Peyer's patch (tissue), 4 donors: ENCODE measurements at regions not wholly inside any gene's neighbourhood (a gene's known extent, or its start where the extent isn't known, plus 50 kb on each side); places are given as distances from the start of the nearest gene placed in this dataset.

Experiments
- POLR2A ChIP-seq, 2 donors: fragments of 450-650 bp; IDR thresholded peaks; one replicate each; pipeline ENCODE4 v1.5.1; 2017; ENCODE audit warnings: antibody characterized with exemption in 2 of 2, mild to moderate bottlenecking in 2 of 2, moderate library complexity in 2 of 2
- TF ChIP-seq, protein P1 (sequence below), 6 experiments: fragments of 450-650 bp in 4 of 6; fragments of 200-600 bp in 2 of 6; sonication (generic) in 1 of 6; IDR thresholded peaks; one replicate each; pipeline ENCODE4 v1.5.1; 2017 to 2019; ENCODE audit warnings: antibody characterized with exemption in 6 of 6, mild to moderate bottlenecking in 3 of 6, moderate library complexity in 1 of 6

GRCh38 chr12:4833524-4833923, 76.2 kb upstream of the KCNA1 start:
- TF ChIP-seq, protein P1, sequence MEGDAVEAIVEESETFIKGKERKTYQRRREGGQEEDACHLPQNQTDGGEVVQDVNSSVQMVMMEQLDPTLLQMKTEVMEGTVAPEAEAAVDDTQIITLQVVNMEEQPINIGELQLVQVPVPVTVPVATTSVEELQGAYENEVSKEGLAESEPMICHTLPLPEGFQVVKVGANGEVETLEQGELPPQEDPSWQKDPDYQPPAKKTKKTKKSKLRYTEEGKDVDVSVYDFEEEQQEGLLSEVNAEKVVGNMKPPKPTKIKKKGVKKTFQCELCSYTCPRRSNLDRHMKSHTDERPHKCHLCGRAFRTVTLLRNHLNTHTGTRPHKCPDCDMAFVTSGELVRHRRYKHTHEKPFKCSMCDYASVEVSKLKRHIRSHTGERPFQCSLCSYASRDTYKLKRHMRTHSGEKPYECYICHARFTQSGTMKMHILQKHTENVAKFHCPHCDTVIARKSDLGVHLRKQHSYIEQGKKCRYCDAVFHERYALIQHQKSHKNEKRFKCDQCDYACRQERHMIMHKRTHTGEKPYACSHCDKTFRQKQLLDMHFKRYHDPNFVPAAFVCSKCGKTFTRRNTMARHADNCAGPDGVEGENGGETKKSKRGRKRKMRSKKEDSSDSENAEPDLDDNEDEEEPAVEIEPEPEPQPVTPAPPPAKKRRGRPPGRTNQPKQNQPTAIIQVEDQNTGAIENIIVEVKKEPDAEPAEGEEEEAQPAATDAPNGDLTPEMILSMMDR (IDR thresholded peaks at IDR 0.05), result no peak
- no peak for TF ChIP-seq POLR2A (IDR thresholded peaks at IDR 0.05)
